ENCODE measurements at regions not wholly inside any gene's neighbourhood (a gene's known extent, or its start where the extent isn't known, plus 50 kb on each side); places are given as distances from the start of the nearest gene placed in this dataset.

DNA sequence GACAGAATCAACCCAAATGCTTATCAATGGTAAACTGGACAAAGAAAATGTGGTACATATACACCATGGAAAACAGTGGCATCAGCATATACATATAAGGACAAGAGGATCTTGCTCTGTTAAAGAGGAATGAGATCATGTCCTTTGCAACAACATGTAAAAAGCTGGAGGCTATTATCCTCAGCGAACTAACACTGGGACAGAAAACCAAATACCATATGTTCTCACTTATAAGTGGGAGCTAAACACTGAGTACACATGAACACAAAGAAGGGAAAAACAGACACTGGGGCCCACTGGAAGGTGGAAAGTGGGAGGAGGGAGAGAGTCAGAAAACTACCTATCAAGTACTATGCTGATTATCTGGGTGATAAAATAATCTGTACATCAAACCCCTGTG lies 447.3 kb upstream of the MAF start:
- intact Hi-C loops (cut with micrococcal nuclease), result no loop called here
- H3K36me3 ChIP-seq (ENCODE audit: control insufficient read depth in 2 of 3, insufficient read depth in 3 of 3, low read length in 3 of 3), result no peaks in the 10 kb centered on the region
- H3K36me3 Mint-ChIP-seq, result no peaks in the 10 kb centered on the region
- H3K4me3 Mint-ChIP-seq, result no peak overlapping the region
- no peak for DNase-seq
- H3K27ac Mint-ChIP-seq, result no peak overlapping the region
- H3K9me3 Mint-ChIP-seq, result peaks cover 0 to 9% (median 0%) of the 10 kb centered on the region in 11 donors
- no peaks in the 10 kb centered on the region for H3K27me3 ChIP-seq (ENCODE audit: control insufficient read depth in 2 of 2, insufficient read depth in 2 of 2, low read length in 2 of 2)
- H3K27ac ChIP-seq (ENCODE audit: low read depth, low read length), result no peak overlapping the region
- ChIA-PET POLR2A (no interaction called here), CTCF (no interaction called here)
- peaks cover 8 to 19% (median 13%) of the 10 kb centered on the region in 5 donors for H3K27me3 Mint-ChIP-seq
- H3K9me3 ChIP-seq (ENCODE audit: control insufficient read depth in 2 of 3, low read length in 3 of 3), result no peaks in the 10 kb centered on the region
- ATAC-seq, result no peak
- H3K4me3 ChIP-seq (ENCODE audit: low read length), result no peak overlapping the region
- H3K4me1 Mint-ChIP-seq, result no peaks in the 10 kb centered on the region
- H3K4me1 ChIP-seq (ENCODE audit: control insufficient read depth in 2 of 2, insufficient read depth in 2 of 2, low read length in 2 of 2), result no peaks in the 10 kb centered on the region

DNA sequence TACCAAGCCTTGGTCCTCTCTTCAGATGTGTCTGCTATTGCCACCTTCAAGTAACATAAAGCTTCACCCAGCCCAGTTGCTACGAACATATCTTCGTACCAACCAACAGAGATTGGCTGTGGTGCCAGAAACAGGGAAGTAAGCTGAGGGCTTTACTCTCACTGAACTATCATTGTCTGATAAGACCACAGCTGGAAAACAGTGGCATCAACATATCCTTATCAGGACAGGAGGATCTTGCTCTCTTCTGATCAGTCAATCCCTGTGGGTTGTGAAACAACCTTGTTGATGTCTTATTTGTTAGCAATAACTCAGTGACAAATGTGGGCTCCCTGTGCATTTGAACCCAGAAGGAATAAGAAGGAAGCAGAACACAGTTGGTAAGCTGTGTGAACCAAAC lies 446.3 kb upstream of the MAF start:
- peaks cover 8 to 21% (median 15%) of the 10 kb centered on the region in 5 donors for H3K27me3 Mint-ChIP-seq
- intact Hi-C loops (cut with micrococcal nuclease), result no loop called here
- ATAC-seq (no peak), DNase-seq (no peak)
- no peak overlapping the region for H3K4me3 Mint-ChIP-seq
- no peaks in the 10 kb centered on the region for H3K9me3 ChIP-seq (ENCODE audit: control insufficient read depth in 2 of 3, low read length in 3 of 3)
- no peaks in the 10 kb centered on the region for H3K36me3 Mint-ChIP-seq
- ChIA-PET CTCF (no interaction called here), POLR2A (no interaction called here)
- no peak overlapping the region for H3K27ac Mint-ChIP-seq
- no peaks in the 10 kb centered on the region for H3K27me3 ChIP-seq (ENCODE audit: control insufficient read depth in 2 of 2, insufficient read depth in 2 of 2, low read length in 2 of 2)
- H3K4me1 Mint-ChIP-seq, result no peaks in the 10 kb centered on the region
- no peak overlapping the region for H3K27ac ChIP-seq (ENCODE audit: low read depth, low read length)
- no peak overlapping the region for H3K4me3 ChIP-seq (ENCODE audit: low read length)
- peaks cover 0 to 9% (median 0%) of the 10 kb centered on the region in 11 donors for H3K9me3 Mint-ChIP-seq
- H3K4me1 ChIP-seq (ENCODE audit: control insufficient read depth in 2 of 2, insufficient read depth in 2 of 2, low read length in 2 of 2), result no peaks in the 10 kb centered on the region
- no peaks in the 10 kb centered on the region for H3K36me3 ChIP-seq (ENCODE audit: control insufficient read depth in 2 of 3, insufficient read depth in 3 of 3, low read length in 3 of 3)

DNA sequence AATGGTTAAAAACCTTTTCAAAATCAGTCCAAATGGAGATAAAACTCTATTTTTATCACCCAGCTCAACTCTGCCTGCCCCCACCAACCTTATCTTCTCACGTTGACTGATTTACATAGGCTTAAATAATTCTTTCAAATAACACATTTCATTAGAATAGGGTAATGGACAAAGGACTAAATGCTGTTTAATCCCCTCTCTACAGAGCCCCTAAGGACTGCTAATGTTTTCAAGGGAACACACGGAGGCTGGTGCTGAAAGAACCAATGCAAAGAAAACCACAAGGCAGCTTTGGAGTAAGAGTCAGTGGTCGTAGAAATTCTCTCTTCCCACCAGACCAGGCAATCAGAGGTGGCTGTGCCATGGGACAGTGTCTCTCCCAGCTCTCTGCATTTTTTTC lies 445.7 kb upstream of the MAF start:
- ChIA-PET CTCF (no interaction called here), POLR2A (no interaction called here)
- no peaks in the 10 kb centered on the region for H3K4me1 ChIP-seq (ENCODE audit: control insufficient read depth in 2 of 2, insufficient read depth in 2 of 2, low read length in 2 of 2)
- no peak overlapping the region for H3K4me3 Mint-ChIP-seq
- no peak overlapping the region for H3K4me3 ChIP-seq (ENCODE audit: low read length)
- ATAC-seq (no peak), DNase-seq (no peak)
- no peak overlapping the region for H3K27ac Mint-ChIP-seq
- H3K9me3 ChIP-seq (ENCODE audit: control insufficient read depth in 2 of 3, low read length in 3 of 3), result no peaks in the 10 kb centered on the region
- H3K36me3 Mint-ChIP-seq, result no peaks in the 10 kb centered on the region
- H3K27me3 ChIP-seq (ENCODE audit: control insufficient read depth in 2 of 2, insufficient read depth in 2 of 2, low read length in 2 of 2), result no peaks in the 10 kb centered on the region
- H3K27me3 Mint-ChIP-seq, result peaks cover 8 to 21% (median 16%) of the 10 kb centered on the region in 5 donors
- peaks cover 0 to 9% (median 0%) of the 10 kb centered on the region in 11 donors for H3K9me3 Mint-ChIP-seq
- H3K36me3 ChIP-seq (ENCODE audit: control insufficient read depth in 2 of 3, insufficient read depth in 3 of 3, low read length in 3 of 3), result no peaks in the 10 kb centered on the region
- no peaks in the 10 kb centered on the region for H3K4me1 Mint-ChIP-seq
- H3K27ac ChIP-seq (ENCODE audit: low read depth, low read length), result no peak overlapping the region
- intact Hi-C loops (cut with micrococcal nuclease), result no loop called here

DNA sequence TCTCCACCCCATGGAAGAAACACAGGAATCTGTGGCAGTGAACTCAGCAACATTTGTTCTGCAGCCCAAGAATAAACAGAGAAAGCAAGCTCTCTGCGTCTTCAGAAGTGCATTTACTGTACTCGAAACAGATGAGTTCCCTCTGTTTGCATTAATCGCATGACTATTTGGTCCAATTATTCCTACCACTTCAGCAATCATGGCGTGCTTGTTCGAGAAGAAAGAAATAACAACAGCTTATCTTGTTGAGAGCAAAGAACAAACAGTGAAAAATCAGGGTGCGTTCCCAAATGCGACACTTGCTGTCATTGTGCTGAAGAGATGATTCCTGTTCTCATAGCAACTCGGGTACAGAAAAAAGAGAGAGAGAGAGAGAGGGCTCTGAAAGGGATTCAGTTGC lies 445.3 kb upstream of the MAF start:
- H3K27ac ChIP-seq (ENCODE audit: low read depth, low read length), result no peak overlapping the region
- Mint-ChIP-seq H3K27me3 (peaks cover 8 to 21% (median 18%) of the 10 kb centered on the region in 5 donors), H3K9me3 (peaks cover 0 to 9% (median 0%) of the 10 kb centered on the region in 11 donors), H3K27ac (no peak overlapping the region), H3K4me1 (no peaks in the 10 kb centered on the region), H3K36me3 (no peaks in the 10 kb centered on the region), H3K4me3 (no peak overlapping the region)
- no peaks in the 10 kb centered on the region for H3K9me3 ChIP-seq (ENCODE audit: control insufficient read depth in 2 of 3, low read length in 3 of 3)
- ChIA-PET CTCF (no interaction called here), POLR2A (no interaction called here)
- ATAC-seq (no peak), DNase-seq (no peak)
- no peaks in the 10 kb centered on the region for H3K36me3 ChIP-seq (ENCODE audit: control insufficient read depth in 2 of 3, insufficient read depth in 3 of 3, low read length in 3 of 3)
- no peaks in the 10 kb centered on the region for H3K4me1 ChIP-seq (ENCODE audit: control insufficient read depth in 2 of 2, insufficient read depth in 2 of 2, low read length in 2 of 2)
- intact Hi-C loops (cut with micrococcal nuclease), result no loop called here
- no peaks in the 10 kb centered on the region for H3K27me3 ChIP-seq (ENCODE audit: control insufficient read depth in 2 of 2, insufficient read depth in 2 of 2, low read length in 2 of 2)
- H3K4me3 ChIP-seq (ENCODE audit: low read length), result no peak overlapping the region

DNA sequence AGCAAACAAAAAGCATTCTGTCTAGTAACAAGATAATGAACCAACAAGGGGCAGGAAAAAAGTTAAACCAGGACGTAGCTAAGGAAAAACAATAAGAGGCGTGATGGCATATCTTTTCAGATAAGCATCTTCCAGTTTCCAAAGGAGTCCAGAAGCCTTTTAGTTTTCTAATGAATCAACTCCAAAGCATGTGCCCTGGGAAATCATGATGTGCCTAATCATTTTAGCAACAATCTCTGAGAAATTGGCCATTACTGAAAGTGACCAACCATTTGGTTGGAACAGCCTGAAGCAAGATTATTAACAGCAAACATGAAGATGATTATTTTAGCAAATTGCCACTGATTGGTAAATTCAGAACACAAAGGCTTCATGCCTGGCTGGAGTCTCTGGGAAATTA lies 440.9 kb upstream of the MAF start:
- H3K4me3 Mint-ChIP-seq, result no peak overlapping the region
- no peak overlapping the region for H3K27ac Mint-ChIP-seq
- Histone ChIP-seq H3K27me3 (ENCODE audit: control insufficient read depth in 2 of 2, insufficient read depth in 2 of 2, low read length in 2 of 2) (no peaks in the 10 kb centered on the region), H3K27ac (ENCODE audit: low read depth, low read length) (no peak overlapping the region), H3K9me3 (ENCODE audit: control insufficient read depth in 2 of 3, low read length in 3 of 3) (no peaks in the 10 kb centered on the region), H3K4me1 (ENCODE audit: control insufficient read depth in 2 of 2, insufficient read depth in 2 of 2, low read length in 2 of 2) (no peaks in the 10 kb centered on the region), H3K36me3 (ENCODE audit: control insufficient read depth in 2 of 3, insufficient read depth in 3 of 3, low read length in 3 of 3) (no peaks in the 10 kb centered on the region), H3K4me3 (ENCODE audit: low read length) (no peak overlapping the region)
- CTCF ChIA-PET, result no interaction called here
- intact Hi-C loops (cut with micrococcal nuclease), result no loop called here
- no peaks in the 10 kb centered on the region for H3K4me1 Mint-ChIP-seq
- POLR2A ChIA-PET, result no interaction called here
- peaks cover 0 to 21% (median 21%) of the 10 kb centered on the region in 5 donors for H3K27me3 Mint-ChIP-seq
- ATAC-seq (no peak), DNase-seq (no peak)
- peaks cover 0 to 9% (median 0%) of the 10 kb centered on the region in 11 donors for H3K9me3 Mint-ChIP-seq
- no peaks in the 10 kb centered on the region for H3K36me3 Mint-ChIP-seq

DNA sequence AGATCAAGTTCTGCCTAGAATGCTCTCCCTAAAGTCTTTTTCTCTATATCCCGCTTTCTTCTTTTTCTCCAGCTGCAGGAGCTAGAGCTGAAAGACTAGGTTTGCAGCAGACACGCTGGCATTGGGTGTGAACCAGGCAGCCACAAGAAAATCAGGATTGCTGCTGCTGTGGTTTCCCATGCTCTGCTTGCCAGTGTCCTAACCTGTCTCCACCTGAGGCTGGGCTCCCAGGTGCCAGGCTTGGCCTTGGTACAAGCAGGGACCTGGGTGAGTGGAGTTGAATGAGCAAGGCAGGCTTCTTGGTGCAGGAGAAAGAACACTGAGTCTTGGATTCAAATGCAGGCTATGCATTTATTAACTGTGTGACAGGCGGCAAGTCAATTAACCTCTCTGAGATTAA lies 440.3 kb upstream of the MAF start:
- H3K4me1 Mint-ChIP-seq, result no peaks in the 10 kb centered on the region
- no peak overlapping the region for H3K27ac Mint-ChIP-seq
- H3K9me3 Mint-ChIP-seq, result peaks cover 0 to 9% (median 0%) of the 10 kb centered on the region in 11 donors
- Histone ChIP-seq H3K4me1 (ENCODE audit: control insufficient read depth in 2 of 2, insufficient read depth in 2 of 2, low read length in 2 of 2) (no peaks in the 10 kb centered on the region), H3K27ac (ENCODE audit: low read depth, low read length) (no peak overlapping the region), H3K4me3 (ENCODE audit: low read length) (no peak overlapping the region), H3K36me3 (ENCODE audit: control insufficient read depth in 2 of 3, insufficient read depth in 3 of 3, low read length in 3 of 3) (no peaks in the 10 kb centered on the region), H3K27me3 (ENCODE audit: control insufficient read depth in 2 of 2, insufficient read depth in 2 of 2, low read length in 2 of 2) (no peaks in the 10 kb centered on the region), H3K9me3 (ENCODE audit: control insufficient read depth in 2 of 3, low read length in 3 of 3) (no peaks in the 10 kb centered on the region)
- intact Hi-C loops (cut with micrococcal nuclease), result no loop called here
- ChIA-PET POLR2A (no interaction called here), CTCF (no interaction called here)
- H3K4me3 Mint-ChIP-seq, result no peak overlapping the region
- DNase-seq (no peak), ATAC-seq (no peak)
- no peaks in the 10 kb centered on the region for H3K36me3 Mint-ChIP-seq
- H3K27me3 Mint-ChIP-seq, result peaks cover 0 to 26% (median 20%) of the 10 kb centered on the region in 5 donors

DNA sequence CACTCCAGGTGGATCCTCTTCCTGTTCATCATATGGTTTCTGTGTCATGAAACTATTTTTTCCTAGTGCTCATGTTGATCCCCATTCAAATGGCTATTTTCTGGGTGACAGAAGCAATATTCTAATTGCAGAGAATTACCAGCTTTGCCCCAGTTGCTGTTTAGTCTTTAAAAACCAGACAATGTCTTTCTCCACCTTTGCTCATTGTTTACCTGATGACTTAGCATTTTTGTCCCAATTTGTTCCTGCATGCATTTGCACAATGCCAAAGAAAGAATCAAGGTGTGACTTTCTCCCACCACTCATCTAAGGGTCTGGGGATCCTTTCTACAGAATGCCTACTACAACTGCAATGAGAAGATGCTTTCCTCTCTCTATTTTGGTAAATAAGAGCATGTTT lies 439.9 kb upstream of the MAF start:
- no peaks in the 10 kb centered on the region for H3K9me3 ChIP-seq (ENCODE audit: control insufficient read depth in 2 of 3, low read length in 3 of 3)
- H3K4me1 ChIP-seq (ENCODE audit: control insufficient read depth in 2 of 2, insufficient read depth in 2 of 2, low read length in 2 of 2), result no peaks in the 10 kb centered on the region
- intact Hi-C loops (cut with micrococcal nuclease), result no loop called here
- no peak overlapping the region for H3K4me3 ChIP-seq (ENCODE audit: low read length)
- Mint-ChIP-seq H3K27me3 (peaks cover 0 to 26% (median 16%) of the 10 kb centered on the region in 5 donors), H3K9me3 (peaks cover 0 to 9% (median under 1%) of the 10 kb centered on the region in 11 donors), H3K4me3 (no peak overlapping the region), H3K27ac (no peak overlapping the region), H3K36me3 (no peaks in the 10 kb centered on the region), H3K4me1 (no peaks in the 10 kb centered on the region)
- no peak overlapping the region for H3K27ac ChIP-seq (ENCODE audit: low read depth, low read length)
- ATAC-seq, result no peak
- ChIA-PET POLR2A (no interaction called here), CTCF (no interaction called here)
- no peaks in the 10 kb centered on the region for H3K27me3 ChIP-seq (ENCODE audit: control insufficient read depth in 2 of 2, insufficient read depth in 2 of 2, low read length in 2 of 2)
- no peak for DNase-seq
- H3K36me3 ChIP-seq (ENCODE audit: control insufficient read depth in 2 of 3, insufficient read depth in 3 of 3, low read length in 3 of 3), result no peaks in the 10 kb centered on the region

Data from naive thymus-derived CD4-positive, alpha-beta T cell (primary cell).